GM12865 (cell line): ENCODE measurements at regions not wholly inside any gene's neighbourhood (a gene's known extent, or its start where the extent isn't known, plus 50 kb on each side); places are given as distances from the start of the nearest gene placed in this dataset.

Experiments
- DNase-seq: peaks from one replicate; pipeline ENCODE4 v3.0.0; 2010; ENCODE audit warnings: low read depth
- H3K4me3 ChIP-seq: 2 replicates; pipeline ENCODE4 v1.5.1; 2011; ENCODE audit warnings: mild to moderate bottlenecking, low read depth, low read length, control low read depth
- TF ChIP-seq, protein P1 (sequence below): IDR thresholded peaks from 2 replicates; pipeline ENCODE4 v1.5.1; 2011; ENCODE audit warnings: low read length, control low read depth, low read depth, inconsistent platforms; ENCODE audit not compliant: insufficient read depth; ENCODE audit errors: missing control alignments

DNA sequence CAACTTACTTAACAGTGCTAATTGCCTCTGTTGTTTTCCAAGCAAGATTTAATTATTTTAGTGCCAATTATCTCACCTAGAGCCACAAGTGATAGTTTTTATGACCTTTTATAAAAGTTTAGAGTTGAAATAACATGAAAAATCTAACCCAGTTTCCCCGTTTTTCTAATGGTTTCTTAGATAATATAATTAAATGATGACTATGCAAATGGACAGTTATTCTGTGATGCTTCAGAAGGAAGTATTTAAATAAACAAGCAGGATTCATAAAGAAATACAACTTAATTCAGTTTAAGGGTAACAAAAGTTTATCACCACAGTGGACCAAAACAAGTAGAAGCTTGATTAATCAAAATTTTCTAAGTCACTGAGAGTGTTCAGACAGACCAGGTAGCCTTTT is 721.2 kb upstream of the SOX9 start:
- DNase-seq = no peak
- no peak overlapping the region for H3K4me3 ChIP-seq
- TF ChIP-seq, protein P1, sequence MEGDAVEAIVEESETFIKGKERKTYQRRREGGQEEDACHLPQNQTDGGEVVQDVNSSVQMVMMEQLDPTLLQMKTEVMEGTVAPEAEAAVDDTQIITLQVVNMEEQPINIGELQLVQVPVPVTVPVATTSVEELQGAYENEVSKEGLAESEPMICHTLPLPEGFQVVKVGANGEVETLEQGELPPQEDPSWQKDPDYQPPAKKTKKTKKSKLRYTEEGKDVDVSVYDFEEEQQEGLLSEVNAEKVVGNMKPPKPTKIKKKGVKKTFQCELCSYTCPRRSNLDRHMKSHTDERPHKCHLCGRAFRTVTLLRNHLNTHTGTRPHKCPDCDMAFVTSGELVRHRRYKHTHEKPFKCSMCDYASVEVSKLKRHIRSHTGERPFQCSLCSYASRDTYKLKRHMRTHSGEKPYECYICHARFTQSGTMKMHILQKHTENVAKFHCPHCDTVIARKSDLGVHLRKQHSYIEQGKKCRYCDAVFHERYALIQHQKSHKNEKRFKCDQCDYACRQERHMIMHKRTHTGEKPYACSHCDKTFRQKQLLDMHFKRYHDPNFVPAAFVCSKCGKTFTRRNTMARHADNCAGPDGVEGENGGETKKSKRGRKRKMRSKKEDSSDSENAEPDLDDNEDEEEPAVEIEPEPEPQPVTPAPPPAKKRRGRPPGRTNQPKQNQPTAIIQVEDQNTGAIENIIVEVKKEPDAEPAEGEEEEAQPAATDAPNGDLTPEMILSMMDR = no peak

DNA sequence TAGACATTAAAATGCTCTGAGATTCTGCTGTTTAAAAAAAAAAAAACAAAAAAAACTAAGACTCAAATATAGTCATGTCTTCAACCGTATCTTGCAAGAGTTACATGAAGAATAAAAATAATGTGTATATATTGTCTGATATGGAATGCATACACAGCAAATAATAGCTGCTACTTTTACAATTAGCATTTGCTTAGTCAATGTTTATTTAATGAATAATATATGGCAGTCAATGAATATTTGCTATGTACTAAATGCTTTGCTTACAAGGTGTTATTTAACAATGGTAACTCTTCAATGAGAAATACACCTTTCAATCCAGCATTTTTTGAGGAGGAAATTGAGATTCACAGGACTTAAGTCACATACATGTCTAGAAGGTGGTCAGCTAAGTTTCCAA is 718.8 kb upstream of the SOX9 start:
- H3K4me3 ChIP-seq = no peak overlapping the region
- no peak for DNase-seq
- TF ChIP-seq, protein P1 = no peak

DNA sequence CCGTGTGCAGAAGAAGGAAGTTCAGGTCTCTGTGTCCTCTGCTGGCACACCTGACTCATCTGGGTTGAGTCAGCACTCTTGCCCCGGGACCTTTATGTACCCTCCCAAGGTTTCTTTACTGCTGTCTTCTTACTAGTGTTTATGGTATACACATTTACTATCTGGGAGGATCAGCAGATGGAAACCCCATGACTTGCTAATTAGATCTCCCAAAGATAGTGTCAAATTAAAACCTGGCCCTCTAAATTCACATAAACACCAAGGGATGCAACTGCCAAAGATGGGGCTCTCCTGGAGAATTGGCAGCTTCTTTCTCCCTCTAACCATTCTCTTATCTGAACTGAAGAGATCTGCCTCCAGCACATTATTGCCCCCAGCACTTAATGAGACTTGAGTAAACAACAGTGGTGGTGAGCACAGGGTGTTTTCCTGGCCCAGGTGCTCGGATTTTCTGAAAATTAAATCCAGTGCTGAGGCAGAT is 718.1 kb upstream of the SOX9 start:
- DNase-seq = no peak
- TF ChIP-seq, protein P1 = no peak
- H3K4me3 ChIP-seq = no peak overlapping the region

DNA sequence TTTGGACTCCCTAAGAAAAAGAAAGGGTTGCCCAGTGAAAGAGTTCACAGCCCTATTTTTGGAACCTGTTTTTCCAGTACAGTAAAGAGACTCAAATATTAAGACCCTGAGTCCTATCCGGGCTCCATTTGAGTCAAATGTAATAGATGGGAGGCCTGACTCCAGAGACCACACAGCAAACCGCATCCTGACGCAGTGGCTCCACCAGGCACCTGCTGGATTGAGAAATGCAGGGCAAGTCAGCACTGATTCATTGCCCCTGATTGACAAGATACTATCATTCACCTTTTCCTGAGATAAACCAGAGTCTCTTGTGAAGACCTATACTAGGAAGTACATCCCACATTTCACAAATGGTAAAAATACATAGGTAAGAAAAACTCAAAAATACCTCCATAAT is 715.7 kb upstream of the SOX9 start:
- TF ChIP-seq, protein P1 = no peak
- no peak overlapping the region for H3K4me3 ChIP-seq
- no peak for DNase-seq

DNA sequence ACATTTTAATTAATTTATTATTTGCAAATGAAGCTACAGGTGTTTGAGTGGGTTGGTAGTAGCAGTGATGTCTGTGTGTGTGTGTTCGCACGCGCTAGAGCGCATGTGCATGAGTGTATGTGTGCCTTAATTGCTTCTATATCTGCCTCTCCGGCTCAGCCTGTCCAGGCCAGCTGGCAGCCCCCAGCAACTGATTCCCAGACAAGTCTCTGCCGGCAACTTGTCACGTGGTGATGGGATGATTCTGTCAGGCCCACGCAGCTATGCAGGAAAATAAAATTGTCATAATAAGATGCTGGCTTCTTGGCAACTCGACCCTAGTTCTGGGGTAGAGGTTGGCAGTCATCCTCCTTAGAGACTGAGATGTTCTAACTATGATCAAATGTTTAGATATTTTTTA is 712.8 kb upstream of the SOX9 start:
- no peak overlapping the region for H3K4me3 ChIP-seq
- TF ChIP-seq, protein P1 = no peak
- no peak for DNase-seq

DNA sequence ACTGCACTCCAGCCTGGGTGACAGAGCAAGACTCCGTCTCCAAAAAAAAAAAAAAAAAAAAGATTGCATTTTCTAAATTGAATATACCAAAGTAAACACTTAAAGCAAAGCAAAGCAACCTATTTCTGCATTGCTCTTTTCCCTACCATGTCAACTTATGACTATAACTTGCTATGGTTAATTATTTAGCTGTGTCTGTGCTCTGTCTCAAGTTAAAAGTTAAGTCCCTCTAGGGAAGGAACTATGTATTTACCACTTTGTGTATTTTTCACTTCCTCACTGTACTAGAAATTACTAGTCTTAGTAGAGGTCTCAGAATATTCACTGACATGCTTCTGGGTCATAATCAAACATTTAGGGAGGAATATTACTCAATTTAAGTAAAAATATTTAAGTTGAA is 711.7 kb upstream of the SOX9 start:
- H3K4me3 ChIP-seq = no peak overlapping the region
- TF ChIP-seq, protein P1 = no peak
- DNase-seq = no peak

DNA sequence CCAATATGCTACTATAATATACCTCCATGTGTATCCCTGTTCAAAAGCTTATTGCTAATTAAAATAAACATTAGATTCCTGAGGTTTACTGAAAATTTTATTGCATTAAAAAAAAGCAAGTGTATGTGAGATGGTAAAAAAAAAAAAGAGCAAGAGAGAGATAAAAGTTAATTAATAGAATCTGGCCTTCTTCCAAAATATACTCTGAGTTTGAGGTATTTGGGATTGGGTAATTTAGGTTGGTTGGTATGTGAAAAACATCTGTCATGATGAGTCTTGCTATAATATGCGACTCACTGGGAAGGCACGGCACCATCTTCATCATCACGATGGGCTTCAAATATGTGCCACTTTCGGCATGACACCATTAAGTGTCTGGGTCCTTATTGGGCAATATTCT is 711.1 kb upstream of the SOX9 start:
- DNase-seq = no peak
- H3K4me3 ChIP-seq = no peak overlapping the region
- TF ChIP-seq, protein P1 = no peak
